LHCN-M2 (cell line): ENCODE measurements at regions not wholly inside any gene's neighbourhood (a gene's known extent, or its start where the extent isn't known, plus 50 kb on each side); places are given as distances from the start of the nearest gene placed in this dataset.

Experiments used
- DNase-seq: peaks from one replicate; pipeline ENCODE4 v3.0.0-alpha.2; 2012; ENCODE audit warnings: low read depth

DNA sequence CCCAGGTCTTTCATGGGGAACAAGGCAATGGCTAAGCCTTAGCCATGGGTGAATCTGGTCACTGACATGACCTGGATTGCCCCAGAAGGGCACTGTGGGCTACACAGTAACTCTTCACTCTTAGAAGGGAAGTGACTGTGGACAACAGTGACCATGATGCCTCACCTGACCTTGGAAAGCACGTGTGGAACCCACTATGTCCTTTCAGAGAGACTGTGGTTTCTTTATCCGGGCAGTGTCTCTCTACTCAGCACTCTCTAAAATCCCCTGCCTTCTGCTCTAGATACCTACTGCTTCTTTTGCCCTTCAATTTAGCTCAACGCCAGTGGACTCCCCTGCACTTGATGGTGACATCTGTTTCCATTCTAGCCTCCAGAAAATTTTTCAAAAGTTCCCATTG, 66.1 kb upstream of the ANKFN1 start:
- no peak for DNase-seq

GRCh38 chr17:56096026-56096810, 57.1 kb upstream of the ANKFN1 start:
- DNase-seq: no peak

DNA sequence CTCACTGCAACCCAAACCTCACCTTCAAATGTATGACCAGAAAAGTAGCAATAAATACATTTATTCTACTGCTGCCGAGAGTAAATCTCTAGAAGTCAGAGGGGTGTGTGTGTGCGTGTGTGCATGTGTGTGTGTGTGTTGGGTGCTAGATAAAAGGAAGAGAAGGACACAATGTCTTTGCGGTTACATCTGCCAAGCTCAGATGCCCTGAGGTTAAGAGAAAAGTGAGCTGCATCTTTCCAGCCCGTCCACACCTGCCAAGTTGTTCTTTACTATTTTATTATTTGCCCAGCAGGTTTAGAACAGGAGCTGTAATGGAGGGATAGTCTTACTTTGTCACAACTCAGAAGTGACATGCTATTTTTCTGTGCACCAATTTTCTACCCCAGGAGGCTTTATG, 54.5 kb upstream of the ANKFN1 start:
- no peak for DNase-seq

DNA sequence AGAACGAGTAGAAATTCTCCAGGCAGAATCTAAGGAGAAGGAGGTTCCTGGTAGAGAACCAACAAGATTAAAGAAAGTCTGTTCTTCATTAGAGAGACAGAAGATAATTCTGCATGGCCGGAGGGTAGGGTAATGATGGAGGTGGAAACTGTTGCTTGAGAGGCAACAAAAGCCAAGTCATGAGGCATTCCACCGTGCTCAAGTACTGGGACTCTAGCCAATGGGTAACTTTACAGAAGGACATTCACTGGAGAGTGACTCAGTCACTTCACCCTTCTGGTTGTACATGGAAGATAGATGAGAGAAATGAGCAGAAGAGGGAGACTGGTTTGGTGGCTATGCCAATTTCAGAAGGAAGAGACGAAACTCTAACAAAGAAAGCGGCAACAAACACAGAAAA, 53.6 kb upstream of the ANKFN1 start:
- DNase-seq: no peak
